ENCODE measurements at regions not wholly inside any gene's neighbourhood (a gene's known extent, or its start where the extent isn't known, plus 50 kb on each side); places are given as distances from the start of the nearest gene placed in this dataset.

- no peak for TF ChIP-seq CUX1 (IDR thresholded peaks at IDR 0.05; ENCODE audit: insufficient replicate concordance, low read depth, low read length)
- TF ChIP-seq CBX3 (IDR thresholded peaks at IDR 0.05; ENCODE audit: borderline replicate concordance, low read depth) = no peak
- no peak for TF ChIP-seq SUPT20H (IDR thresholded peaks at IDR 0.05; ENCODE audit: borderline replicate concordance, control insufficient read depth, low read depth, low read length)
Observed at GRCh38 chr11:119790476-119790875, 61.5 kb upstream of the NECTIN1 start (continued).

- no peak overlapping the region for H3K27ac ChIP-seq (ENCODE audit: control insufficient read depth, insufficient read depth)
- H3K4me1 ChIP-seq (ENCODE audit: control insufficient read depth, insufficient read depth, low read length) = peaks cover 13% of the 10 kb centered on the region
- in situ Hi-C loops (cut with MboI) (no loop called here), intact Hi-C loops (cut with micrococcal nuclease; ENCODE audit: unreplicated experiment) (no loop called here)
- POLR2A ChIA-PET = interaction anchor here (0.8 to 1.3 kb wide), 2 partner anchors 29 to 38 kb away, joined by 3 read pairs; no protein-coding TSS in a partner anchor
- DNase-seq (ENCODE audit: low read depth, low spot score) (no peak), FAIRE-seq (no peak), ATAC-seq (no peak)
- SMC1A ChIA-PET (ENCODE audit: uncharacterized antibody, unreplicated experiment) = interaction anchor here (0.7 to 0.9 kb wide), 2 partner anchors 10 to 116 kb away, joined by 3 read pairs; no protein-coding TSS in a partner anchor
- no peak overlapping the region for H3K4me2 ChIP-seq (ENCODE audit: control insufficient read depth, insufficient read depth)
- RAD21 ChIA-PET (ENCODE audit: unreplicated experiment) = no interaction called here
- H3K79me2 ChIP-seq (ENCODE audit: control insufficient read depth, insufficient read depth, low read length) = no peaks in the 10 kb centered on the region
- H2AFZ ChIP-seq (ENCODE audit: control insufficient read depth, low read depth, low read length) = no peak overlapping the region
- WGBS (ENCODE audit: insufficient coverage, insufficient replicate concordance, low lambda C conversion rate, missing lambda C conversion rate) = 58% methylated on average over 11 of the region's 11 CpGs
- no peak overlapping the region for H3K4me3 ChIP-seq
- CTCF ChIA-PET = interaction anchor here (0.7 to 0.8 kb wide), 2 partner anchors 120 to 318 kb away, joined by 4 to 6 read pairs; no protein-coding TSS in a partner anchor
- BruUV-seq (replicated peaks) = no TSS peak
- H3K36me3 ChIP-seq (ENCODE audit: control insufficient read depth in 2 of 2, insufficient read depth in 2 of 2, low read length in 1 of 2) = no peaks in the 10 kb centered on the region
- H3K9ac ChIP-seq (ENCODE audit: control insufficient read depth, insufficient read depth, low read length) = no peak overlapping the region
- no peaks in the 10 kb centered on the region for H3K27me3 ChIP-seq (replicated peaks in 1 of 2; ENCODE audit: control insufficient read depth in 2 of 2, insufficient read depth in 2 of 2, low read length in 1 of 2)
- no peaks in the 10 kb centered on the region for H3K9me3 ChIP-seq (replicated peaks; ENCODE audit: control insufficient read depth, insufficient read depth, low read length)
- H4K20me1 ChIP-seq (ENCODE audit: control insufficient read depth, insufficient read depth) = no peaks in the 10 kb centered on the region
- TF ChIP-seq BMI1 (IDR thresholded peaks at IDR 0.05; ENCODE audit: borderline replicate concordance) (no peak), WRNIP1 (IDR thresholded peaks at IDR 0.05; ENCODE audit: borderline replicate concordance, low read depth, low read length) (no peak), TCF12 (IDR thresholded peaks at IDR 0.05; ENCODE audit: low read depth, low read length) (no peak), NR2C1 (IDR thresholded peaks at IDR 0.05) (no peak)
Observed at GRCh38 chr11:119789766-119790407, 60.9 kb upstream of the NECTIN1 start.
